Ishikawa (cell line): ENCODE measurements at regions not wholly inside any gene's neighbourhood (a gene's known extent, or its start where the extent isn't known, plus 50 kb on each side); places are given as distances from the start of the nearest gene placed in this dataset.

Experiments
- CEBPB ChIP-seq: IDR thresholded peaks from 2 replicates; pipeline ENCODE4 v1.6.1; 2012
- CREB1 ChIP-seq: IDR thresholded peaks from 2 replicates; pipeline ENCODE4 v1.6.1; 2012; ENCODE audit warnings: low read depth
- EGR1 ChIP-seq: IDR thresholded peaks from 2 replicates; pipeline ENCODE4 v1.6.1; 2012
- EP300 ChIP-seq: IDR thresholded peaks from 2 replicates; pipeline ENCODE4 v1.6.1; 2012; ENCODE audit warnings: borderline replicate concordance
- FOXM1 ChIP-seq: IDR thresholded peaks from 2 replicates; pipeline ENCODE4 v1.6.1; 2012; ENCODE audit warnings: low read depth, borderline replicate concordance
- NFIC ChIP-seq: IDR thresholded peaks from 2 replicates; pipeline ENCODE4 v1.6.1; 2012
- RAD21 ChIP-seq: IDR thresholded peaks from 2 replicates; pipeline ENCODE4 v1.6.1; 2012; ENCODE audit warnings: low read depth
- TAF1 ChIP-seq: IDR thresholded peaks from 2 replicates; pipeline ENCODE4 v1.6.1; 2012; ENCODE audit warnings: low read depth, mild to moderate bottlenecking
- TCF12 ChIP-seq: IDR thresholded peaks from 2 replicates; pipeline ENCODE4 v1.6.1; 2012; ENCODE audit warnings: low read depth
- TEAD4 ChIP-seq: IDR thresholded peaks from 2 replicates; pipeline ENCODE4 v1.6.1; 2012
- YY1 ChIP-seq: IDR thresholded peaks from 2 replicates; pipeline ENCODE4 v1.6.1; 2012; ENCODE audit warnings: low read depth
- ZBTB7A ChIP-seq: IDR thresholded peaks from 2 replicates; pipeline ENCODE4 v1.6.1; 2012; ENCODE audit warnings: low read depth
- TF ChIP-seq, protein P1 (sequence below): IDR thresholded peaks from 2 replicates; pipeline ENCODE4 v1.6.1; 2012
- TF ChIP-seq, protein P2 (sequence below): IDR thresholded peaks from 2 replicates; pipeline ENCODE4 v1.6.1; 2012; ENCODE audit warnings: low read depth, mild to moderate bottlenecking
- TF ChIP-seq, protein P3 (sequence below): IDR thresholded peaks from 2 replicates; pipeline ENCODE4 v1.6.1; 2012

DNA sequence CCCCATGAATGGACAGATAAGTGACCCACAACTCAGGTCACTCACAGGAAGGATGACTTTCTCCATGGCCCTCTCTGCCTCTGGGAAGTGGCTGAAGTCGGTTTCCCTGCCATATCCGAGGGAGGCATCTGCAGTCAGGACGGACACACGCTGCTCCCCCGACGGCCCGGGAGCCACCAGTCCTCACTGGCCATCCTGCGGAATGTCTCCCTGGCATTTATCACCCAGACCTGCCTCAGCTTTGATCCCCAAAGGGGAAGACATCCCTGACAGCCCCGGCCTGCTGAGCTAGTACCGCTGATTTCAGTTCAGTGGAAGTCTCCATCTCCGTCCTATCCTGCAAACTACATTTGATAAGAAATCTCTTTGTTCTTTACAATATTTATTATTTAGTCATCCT, 339.5 kb upstream of the MKI67 start:
- TF ChIP-seq CREB1 (no peak), TCF12 (no peak)

DNA sequence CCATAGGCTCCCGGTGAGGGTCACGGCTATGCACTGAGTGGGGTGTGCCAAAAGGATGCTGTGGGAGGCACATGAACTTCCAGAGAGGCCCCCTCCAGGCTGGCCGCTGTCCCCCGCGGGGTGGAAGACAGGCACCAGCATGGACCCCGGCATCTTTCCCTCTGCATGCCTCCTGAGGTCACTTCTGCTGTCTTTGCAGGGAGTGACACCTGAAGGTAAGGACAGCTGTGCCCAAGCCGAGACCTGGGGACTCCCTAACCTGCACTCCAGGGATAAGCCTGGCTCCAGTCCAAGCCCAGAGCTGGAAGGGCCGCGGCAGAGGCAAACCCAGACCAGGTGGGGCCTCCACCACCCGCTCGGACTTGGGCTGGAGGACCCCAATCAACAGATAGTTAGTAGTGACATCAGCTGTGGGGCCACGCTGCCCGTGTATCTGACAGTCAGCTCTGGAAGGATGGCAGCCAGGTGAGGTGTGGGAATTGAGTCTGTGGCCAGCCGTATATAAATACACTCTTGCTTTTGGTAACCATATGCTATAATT, 340.7 kb upstream of the MKI67 start:
- TF ChIP-seq TAF1 (no peak), EP300 (no peak), FOXM1 (no peak), TEAD4 (no peak), ZBTB7A (no peak), YY1 (no peak), NFIC (no peak), TCF12 (no peak), CREB1 (no peak), EGR1 (no peak), RAD21 (no peak), CEBPB (no peak)
- TF ChIP-seq, protein P1, sequence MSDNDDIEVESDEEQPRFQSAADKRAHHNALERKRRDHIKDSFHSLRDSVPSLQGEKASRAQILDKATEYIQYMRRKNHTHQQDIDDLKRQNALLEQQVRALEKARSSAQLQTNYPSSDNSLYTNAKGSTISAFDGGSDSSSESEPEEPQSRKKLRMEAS = no peak
- TF ChIP-seq, protein P2, sequence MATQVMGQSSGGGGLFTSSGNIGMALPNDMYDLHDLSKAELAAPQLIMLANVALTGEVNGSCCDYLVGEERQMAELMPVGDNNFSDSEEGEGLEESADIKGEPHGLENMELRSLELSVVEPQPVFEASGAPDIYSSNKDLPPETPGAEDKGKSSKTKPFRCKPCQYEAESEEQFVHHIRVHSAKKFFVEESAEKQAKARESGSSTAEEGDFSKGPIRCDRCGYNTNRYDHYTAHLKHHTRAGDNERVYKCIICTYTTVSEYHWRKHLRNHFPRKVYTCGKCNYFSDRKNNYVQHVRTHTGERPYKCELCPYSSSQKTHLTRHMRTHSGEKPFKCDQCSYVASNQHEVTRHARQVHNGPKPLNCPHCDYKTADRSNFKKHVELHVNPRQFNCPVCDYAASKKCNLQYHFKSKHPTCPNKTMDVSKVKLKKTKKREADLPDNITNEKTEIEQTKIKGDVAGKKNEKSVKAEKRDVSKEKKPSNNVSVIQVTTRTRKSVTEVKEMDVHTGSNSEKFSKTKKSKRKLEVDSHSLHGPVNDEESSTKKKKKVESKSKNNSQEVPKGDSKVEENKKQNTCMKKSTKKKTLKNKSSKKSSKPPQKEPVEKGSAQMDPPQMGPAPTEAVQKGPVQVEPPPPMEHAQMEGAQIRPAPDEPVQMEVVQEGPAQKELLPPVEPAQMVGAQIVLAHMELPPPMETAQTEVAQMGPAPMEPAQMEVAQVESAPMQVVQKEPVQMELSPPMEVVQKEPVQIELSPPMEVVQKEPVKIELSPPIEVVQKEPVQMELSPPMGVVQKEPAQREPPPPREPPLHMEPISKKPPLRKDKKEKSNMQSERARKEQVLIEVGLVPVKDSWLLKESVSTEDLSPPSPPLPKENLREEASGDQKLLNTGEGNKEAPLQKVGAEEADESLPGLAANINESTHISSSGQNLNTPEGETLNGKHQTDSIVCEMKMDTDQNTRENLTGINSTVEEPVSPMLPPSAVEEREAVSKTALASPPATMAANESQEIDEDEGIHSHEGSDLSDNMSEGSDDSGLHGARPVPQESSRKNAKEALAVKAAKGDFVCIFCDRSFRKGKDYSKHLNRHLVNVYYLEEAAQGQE = no peak
- TF ChIP-seq, protein P3, sequence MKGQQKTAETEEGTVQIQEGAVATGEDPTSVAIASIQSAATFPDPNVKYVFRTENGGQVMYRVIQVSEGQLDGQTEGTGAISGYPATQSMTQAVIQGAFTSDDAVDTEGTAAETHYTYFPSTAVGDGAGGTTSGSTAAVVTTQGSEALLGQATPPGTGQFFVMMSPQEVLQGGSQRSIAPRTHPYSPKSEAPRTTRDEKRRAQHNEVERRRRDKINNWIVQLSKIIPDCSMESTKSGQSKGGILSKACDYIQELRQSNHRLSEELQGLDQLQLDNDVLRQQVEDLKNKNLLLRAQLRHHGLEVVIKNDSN = no peak

DNA sequence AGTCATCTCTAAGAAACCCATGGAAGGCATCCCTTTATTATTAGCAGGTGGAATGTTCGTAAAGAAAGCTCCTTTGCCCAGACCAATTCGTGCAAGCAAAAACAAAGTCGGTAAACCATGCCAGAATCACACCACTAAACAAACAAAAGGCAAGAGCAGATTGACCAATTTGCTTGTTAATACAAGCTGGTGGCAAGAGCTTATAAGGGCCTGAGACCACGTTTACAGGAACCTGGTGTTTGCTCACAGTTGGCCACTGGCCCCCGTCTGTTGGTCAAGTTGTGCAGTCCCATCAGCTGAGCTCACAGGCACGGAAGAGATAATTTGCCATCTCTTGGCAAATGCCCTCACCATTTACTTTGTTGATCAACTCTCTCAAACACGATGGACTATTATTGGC, 342.2 kb upstream of the MKI67 start:
- TF ChIP-seq ZBTB7A (no peak), TEAD4 (no peak), TCF12 (no peak), RAD21 (no peak), CREB1 (no peak)

DNA sequence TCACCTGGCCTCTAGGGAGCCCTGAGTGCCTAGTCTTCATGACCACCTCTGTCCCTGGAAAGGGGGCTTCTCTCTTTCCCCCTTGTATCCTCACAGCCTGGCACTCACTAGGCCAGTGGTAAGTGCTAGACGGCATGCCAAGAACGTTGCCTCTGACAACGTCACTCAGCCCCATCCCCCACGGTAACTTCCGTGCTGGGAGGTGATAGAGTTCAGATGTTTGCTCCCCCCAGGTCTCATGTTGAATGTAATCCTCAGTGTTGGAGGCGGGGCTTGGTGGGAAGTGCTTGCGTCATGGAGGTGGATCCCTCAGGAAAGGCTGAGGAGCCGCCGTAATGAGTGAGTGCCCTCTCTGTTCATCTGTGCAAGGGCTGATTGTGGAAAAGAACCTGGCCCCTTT, 343.3 kb upstream of the MKI67 start:
- no peak for TF ChIP-seq TCF12

DNA sequence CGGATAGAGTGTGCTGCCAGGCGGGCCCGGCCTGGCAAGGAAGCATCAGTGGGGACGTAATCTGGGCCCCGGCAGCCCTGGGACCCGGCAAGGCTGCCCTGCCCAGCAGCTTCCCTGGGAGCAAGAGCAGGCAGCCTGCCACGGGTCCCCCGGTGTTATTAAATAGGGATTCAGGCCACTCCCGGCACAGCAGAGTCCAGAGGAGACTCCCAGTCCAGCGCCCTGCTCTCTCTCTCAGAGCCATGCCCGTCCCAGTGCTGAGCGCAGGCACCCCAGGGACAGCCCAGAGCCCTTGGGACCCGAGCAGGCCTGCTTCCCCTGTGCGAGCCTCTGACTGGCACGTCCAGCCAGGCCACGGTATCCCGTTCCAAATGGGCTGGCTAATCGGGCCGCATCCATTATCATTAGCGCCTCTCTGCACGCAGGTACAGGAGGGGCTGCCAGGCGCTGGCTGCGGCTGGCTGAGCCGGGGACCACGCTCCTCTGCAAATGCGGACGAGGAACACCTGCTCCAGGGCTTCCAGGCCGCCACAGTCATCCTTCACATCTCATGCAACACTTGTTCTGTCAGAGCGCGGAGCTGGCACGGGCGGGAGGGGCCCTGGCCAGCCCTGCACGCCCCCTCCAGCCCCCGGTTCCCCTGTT, 344.2 kb upstream of the MKI67 start:
- TF ChIP-seq EP300 (no peak), NFIC (no peak), YY1 (no peak), RAD21 (no peak)
- TF ChIP-seq, protein P1 = no peak

DNA sequence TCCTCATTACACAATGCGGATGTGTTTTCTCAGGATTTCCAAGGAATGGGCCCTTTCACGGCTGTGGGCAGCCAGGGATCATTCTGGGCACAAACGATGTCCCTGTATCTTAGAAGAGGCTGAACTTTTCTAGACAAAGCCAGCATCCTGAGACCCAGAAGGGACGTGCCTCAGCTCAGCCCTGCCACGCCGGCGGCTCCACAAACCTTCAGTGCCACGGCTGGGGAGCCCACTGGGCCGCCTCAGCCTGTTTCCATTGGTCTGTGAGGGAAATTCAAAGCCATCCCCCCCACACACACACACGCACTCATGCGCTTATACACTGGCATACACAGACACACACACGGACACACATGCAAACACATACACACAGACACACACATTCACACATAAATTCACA, 344.9 kb upstream of the MKI67 start:
- TF ChIP-seq, protein P1 = no peak
- TF ChIP-seq RAD21 (no peak), FOXM1 (no peak), TEAD4 (no peak), EGR1 (no peak)
- TF ChIP-seq, protein P2 = no peak
- TF ChIP-seq, protein P3 = no peak

DNA sequence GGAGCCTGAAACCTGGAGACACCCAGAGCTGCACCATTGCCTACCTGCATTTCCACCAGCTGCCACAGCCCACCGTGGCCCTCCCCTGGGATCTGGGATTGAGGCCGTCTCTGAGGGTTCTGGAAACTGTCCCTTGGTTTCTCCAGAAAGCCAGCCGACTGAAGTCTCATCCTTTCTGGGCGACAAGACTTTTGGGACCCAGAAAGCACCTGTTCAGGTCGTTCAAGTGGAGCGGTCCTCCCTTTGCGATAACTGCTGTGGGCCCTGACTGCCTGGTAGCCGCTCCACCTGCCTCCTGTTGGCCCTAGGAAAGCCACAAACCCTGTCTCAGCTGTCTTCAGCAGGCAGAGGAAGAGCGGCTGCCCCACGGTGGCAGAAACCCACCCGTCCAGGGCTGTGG, 346.0 kb upstream of the MKI67 start:
- TF ChIP-seq, protein P3 = no peak
- TF ChIP-seq, protein P1 = no peak
- TF ChIP-seq EP300 (no peak), TEAD4 (no peak), NFIC (no peak), ZBTB7A (no peak), CREB1 (no peak), YY1 (no peak), CEBPB (no peak), TCF12 (no peak), RAD21 (no peak), EGR1 (no peak)
- TF ChIP-seq, protein P2 = no peak
